Breast epithelium (tissue), 3 donors: ENCODE measurements at regions not wholly inside any gene's neighbourhood (a gene's known extent, or its start where the extent isn't known, plus 50 kb on each side); places are given as distances from the start of the nearest gene placed in this dataset.

Experiments used
- CTCF ChIP-seq, 3 donors: fragments of 450-650 bp; IDR thresholded peaks; one replicate each; pipeline ENCODE4 v1.5.1; 2016 to 2017; ENCODE audit warnings: antibody characterized with exemption in 3 of 3, mild to moderate bottlenecking in 3 of 3, moderate library complexity in 3 of 3
- POLR2A ChIP-seq: fragments of 450-650 bp; IDR thresholded peaks from one replicate; pipeline ENCODE4 v1.6.1; 2016; ENCODE audit warnings: antibody characterized with exemption, mild to moderate bottlenecking, moderate library complexity
- POLR2AphosphoS5 ChIP-seq, 3 donors: sonication (generic); formaldehyde crosslinking; IDR thresholded peaks; one replicate each; pipeline ENCODE4 v1.6.1; 2017; ENCODE audit warnings: antibody characterized with exemption in 3 of 3

GRCh38 chr9:120330031-120330430 is 249.9 kb downstream of the CDK5RAP2 start:
- no peak for TF ChIP-seq CTCF (IDR thresholded peaks at IDR 0.05)
- TF ChIP-seq POLR2A, result no peak
- TF ChIP-seq POLR2AphosphoS5 (IDR thresholded peaks at IDR 0.05), result no peak
